ENCODE measurements at regions not wholly inside any gene's neighbourhood (a gene's known extent, or its start where the extent isn't known, plus 50 kb on each side); places are given as distances from the start of the nearest gene placed in this dataset.

GRCh38 chr2:71782323-71782722, 329.0 kb downstream of the DYSF start:
- in situ Hi-C loops (cut with MboI), result no loop called here
- POLR2A ChIA-PET, result no interaction called here
- no peak for DNase-seq (ENCODE audit: low read depth, low spot score)

More at GRCh38 chr2:71782323-71782722, 329.0 kb downstream of the DYSF start:
- no peak overlapping the region for H3K9ac ChIP-seq (ENCODE audit: control insufficient read depth, insufficient read depth, low read length)
- ATAC-seq (no peak), FAIRE-seq (no peak)
- H4K20me1 ChIP-seq (ENCODE audit: control insufficient read depth, insufficient read depth), result no peaks in the 10 kb centered on the region
- RAD21 ChIA-PET (ENCODE audit: unreplicated experiment), result no interaction called here
- no peaks in the 10 kb centered on the region for H3K9me3 ChIP-seq (replicated peaks; ENCODE audit: control insufficient read depth, insufficient read depth, low read length)
- H3K27ac ChIP-seq (ENCODE audit: control insufficient read depth, insufficient read depth), result no peak overlapping the region
- SMC1A ChIA-PET (ENCODE audit: uncharacterized antibody, unreplicated experiment), result no interaction called here
- 0% methylated on average over 3 of the region's 3 CpGs for WGBS (ENCODE audit: insufficient coverage, insufficient replicate concordance, low lambda C conversion rate, missing lambda C conversion rate)
- peaks cover 0 to 1% of the 10 kb centered on the region in 2 experiments; a peak in 3 of 4 replicates for H3K27me3 ChIP-seq (replicated peaks in 1 of 2; ENCODE audit: control insufficient read depth in 2 of 2, insufficient read depth in 2 of 2, low read length in 1 of 2)
- intact Hi-C loops (cut with micrococcal nuclease; ENCODE audit: unreplicated experiment), result no loop called here
- no TSS peak for BruUV-seq (replicated peaks)
- no peak overlapping the region for H2AFZ ChIP-seq (ENCODE audit: control insufficient read depth, low read depth, low read length)
- no peaks in the 10 kb centered on the region for H3K79me2 ChIP-seq (ENCODE audit: control insufficient read depth, insufficient read depth, low read length)
- no peak overlapping the region for H3K4me2 ChIP-seq (ENCODE audit: control insufficient read depth, insufficient read depth)
- H3K4me3 ChIP-seq, result no peak overlapping the region
- CTCF ChIA-PET, result interaction anchor here (1.1 kb wide), 1 partner anchor 15 kb away, joined by 4 read pairs; no protein-coding TSS in a partner anchor
- H3K4me1 ChIP-seq (ENCODE audit: control insufficient read depth, insufficient read depth, low read length), result no peaks in the 10 kb centered on the region
- TF ChIP-seq PBX3 (IDR thresholded peaks at IDR 0.05; ENCODE audit: insufficient replicate concordance, low read depth, low read length) (no peak), NRF1 (conservative IDR thresholded peaks at IDR 0.05; ENCODE audit: low read depth, low read length) (no peak), MEF2B (IDR thresholded peaks at IDR 0.05; ENCODE audit: partially characterized antibody, poor library complexity, severe bottlenecking) (no peak), NR2C1 (IDR thresholded peaks at IDR 0.05) (no peak), JUNB (IDR thresholded peaks at IDR 0.05) (no peak), MAX (IDR thresholded peaks at IDR 0.05; ENCODE audit: low read depth, low read length) (no peak), CBFB (IDR thresholded peaks at IDR 0.05; ENCODE audit: low read depth) (no peak), HDAC2 (IDR thresholded peaks at IDR 0.05) (no peak), E2F8 (IDR thresholded peaks at IDR 0.05; ENCODE audit: low read depth, partially characterized antibody) (no peak), BMI1 (IDR thresholded peaks at IDR 0.05; ENCODE audit: borderline replicate concordance) (no peak), HSF1 (IDR thresholded peaks at IDR 0.05; ENCODE audit: low read depth, low read length) (no peak), CEBPB (IDR thresholded peaks at IDR 0.05; ENCODE audit: borderline replicate concordance in 1 of 2, low read depth in 2 of 2, low read length in 2 of 2) (no peak), POLR2A (IDR thresholded peaks at IDR 0.05; ENCODE audit: low read depth, low read length) (no peak), IRF4 (IDR thresholded peaks at IDR 0.05; ENCODE audit: low read depth, low read length) (no peak), RAD51 (IDR thresholded peaks at IDR 0.05) (no peak), RBBP5 (conservative IDR thresholded peaks at IDR 0.05) (no peak), USF2 (IDR thresholded peaks at IDR 0.05; ENCODE audit: borderline replicate concordance, low read depth, low read length) (no peak), RFX5 (IDR thresholded peaks at IDR 0.05; ENCODE audit: low read depth, low read length) (no peak), PKNOX1 (IDR thresholded peaks at IDR 0.05) (no peak)
- no peaks in the 10 kb centered on the region for H3K36me3 ChIP-seq (ENCODE audit: control insufficient read depth in 2 of 2, insufficient read depth in 2 of 2, low read length in 1 of 2)

Data from GM12878 (cell line).